ENCODE measurements at regions not wholly inside any gene's neighbourhood (a gene's known extent, or its start where the extent isn't known, plus 50 kb on each side); places are given as distances from the start of the nearest gene placed in this dataset.

DNA sequence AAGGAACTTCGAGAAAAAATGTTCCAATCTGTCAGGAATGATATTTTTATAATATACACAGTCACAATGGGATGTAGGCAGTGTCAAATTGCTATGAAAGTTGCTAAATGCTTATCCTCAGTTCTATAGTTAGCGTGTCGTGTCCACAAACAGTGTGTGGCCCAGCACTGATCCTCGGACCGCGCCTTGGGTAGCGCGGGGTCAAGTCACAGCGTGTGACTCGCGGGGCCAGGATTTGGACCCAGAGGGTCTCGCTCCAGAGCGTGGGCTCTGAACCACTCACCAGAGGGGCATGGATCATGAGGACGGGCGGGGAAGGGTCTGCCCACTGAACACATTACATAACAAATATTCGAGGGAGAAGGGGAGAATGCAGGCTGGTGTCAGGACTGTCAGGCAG lies 171.8 kb downstream of the C9orf50 start:
- TF ChIP-seq, protein P1, sequence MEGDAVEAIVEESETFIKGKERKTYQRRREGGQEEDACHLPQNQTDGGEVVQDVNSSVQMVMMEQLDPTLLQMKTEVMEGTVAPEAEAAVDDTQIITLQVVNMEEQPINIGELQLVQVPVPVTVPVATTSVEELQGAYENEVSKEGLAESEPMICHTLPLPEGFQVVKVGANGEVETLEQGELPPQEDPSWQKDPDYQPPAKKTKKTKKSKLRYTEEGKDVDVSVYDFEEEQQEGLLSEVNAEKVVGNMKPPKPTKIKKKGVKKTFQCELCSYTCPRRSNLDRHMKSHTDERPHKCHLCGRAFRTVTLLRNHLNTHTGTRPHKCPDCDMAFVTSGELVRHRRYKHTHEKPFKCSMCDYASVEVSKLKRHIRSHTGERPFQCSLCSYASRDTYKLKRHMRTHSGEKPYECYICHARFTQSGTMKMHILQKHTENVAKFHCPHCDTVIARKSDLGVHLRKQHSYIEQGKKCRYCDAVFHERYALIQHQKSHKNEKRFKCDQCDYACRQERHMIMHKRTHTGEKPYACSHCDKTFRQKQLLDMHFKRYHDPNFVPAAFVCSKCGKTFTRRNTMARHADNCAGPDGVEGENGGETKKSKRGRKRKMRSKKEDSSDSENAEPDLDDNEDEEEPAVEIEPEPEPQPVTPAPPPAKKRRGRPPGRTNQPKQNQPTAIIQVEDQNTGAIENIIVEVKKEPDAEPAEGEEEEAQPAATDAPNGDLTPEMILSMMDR (IDR thresholded peaks at IDR 0.05; ENCODE audit: extremely low read depth in 1 of 2, insufficient read depth in 1 of 2, low read depth in 1 of 2, low read length in 2 of 2): no peak
- TF ChIP-seq POLR2A (IDR thresholded peaks at IDR 0.05; ENCODE audit: low read depth, low read length) (no peak), FOS (IDR thresholded peaks at IDR 0.05; ENCODE audit: borderline replicate concordance, insufficient read depth, low read length) (no peak)

Data from endothelial cell of umbilical vein (primary cell).